SK-N-SH (cell line): ENCODE measurements at regions not wholly inside any gene's neighbourhood (a gene's known extent, or its start where the extent isn't known, plus 50 kb on each side); places are given as distances from the start of the nearest gene placed in this dataset.

Experiments
- CTCF ChIA-PET: fragments of 300-600, 350-600 bp; formaldehyde crosslinking; extraction: SDS; loops from one replicate; lab custom pipeline; 2021; lab: Yijun Ruan, JAX
- POLR2A ChIA-PET: fragments of 350-600 bp; sonication (Branson Sonifier 250); formaldehyde crosslinking; extraction: SDS; loops from one replicate; lab custom pipeline; 2020; ENCODE audit warnings: antibody characterized with exemption, inconsistent platforms; lab: Yijun Ruan, JAX
- DNase-seq: peaks from one replicate; pipeline ENCODE4 v3.0.0; 2012
- H2AFZ ChIP-seq: fragments of 200-600 bp; sonication (generic); 2 replicates; pipeline ENCODE4 v1.8.1; 2016; ENCODE audit warnings: antibody characterized with exemption, mild to moderate bottlenecking, low read depth
- H3F3A ChIP-seq: fragments of 200-600 bp; sonication (generic); replicated peaks from 2 replicates; pipeline ENCODE3; 2016; ENCODE audit warnings: antibody characterized with exemption, mild to moderate bottlenecking; ENCODE audit not compliant: insufficient read depth
- H3K27ac ChIP-seq, 2 experiments: fragments of 200-500 bp in 1 of 2; fragments of 200-600 bp in 1 of 2; sonication (Bioruptor generic) in 1 of 2; sonication (generic), shearing (Covaris generic) in 1 of 2; 2 replicates each; pipeline versions ENCODE4 v1.5.1 to v1.6.1; 2014 to 2016; ENCODE audit warnings: low read depth in 2 of 2, inconsistent platforms in 1 of 2, low read length in 1 of 2, mild to moderate bottlenecking in 1 of 2, mixed read lengths in 1 of 2
- H3K27me3 ChIP-seq: fragments of 200-600 bp; sonication (generic), shearing (Covaris generic); 2 replicates; pipeline ENCODE4 v1.6.1; 2016; ENCODE audit warnings: mixed run types; ENCODE audit not compliant: insufficient read depth
- H3K36me3 ChIP-seq, 2 experiments: fragments of 200-500 bp in 1 of 2; fragments of 200-600 bp in 1 of 2; sonication (Bioruptor generic) in 1 of 2; sonication (generic) in 1 of 2; replicated peaks in 1 of 2; 2 replicates each; pipeline versions ENCODE3 to v1.5.1; 2014 to 2016; ENCODE audit warnings: low read length in 1 of 2, mild to moderate bottlenecking in 1 of 2; ENCODE audit not compliant: insufficient read depth in 2 of 2, control insufficient read depth in 1 of 2
- H3K4me1 ChIP-seq, 2 experiments: fragments of 200-500 bp in 1 of 2; fragments of 200-600 bp in 1 of 2; sonication (Bioruptor generic) in 1 of 2; sonication (generic), shearing (Covaris generic) in 1 of 2; 2 replicates each; pipeline versions ENCODE4 v1.5.1 to v1.6.1; 2014 to 2016; ENCODE audit warnings: low read depth in 1 of 2, low read length in 1 of 2, mixed run types in 1 of 2; ENCODE audit not compliant: insufficient read depth in 2 of 2, control insufficient read depth in 1 of 2
- H3K4me2 ChIP-seq: fragments of 200-600 bp; sonication (generic), shearing (Covaris generic); 2 replicates; pipeline ENCODE4 v1.6.1; 2017; ENCODE audit warnings: mixed run types
- H3K4me3 ChIP-seq, 2 experiments: fragments of 200-500 bp in 1 of 2; fragments of 200-600 bp in 1 of 2; sonication (Bioruptor generic) in 1 of 2; sonication (generic), shearing (Covaris generic) in 1 of 2; 2 replicates each; pipeline versions ENCODE4 v1.5.1 to v1.8.1; 2014 to 2016; ENCODE audit warnings: low read depth in 2 of 2, inconsistent platforms in 1 of 2, low read length in 1 of 2, mild to moderate bottlenecking in 1 of 2, mixed read lengths in 1 of 2, moderate library complexity in 1 of 2
- H3K79me2 ChIP-seq: fragments of 200-600 bp; sonication (generic); 2 replicates; pipeline ENCODE4 v1.8.1; 2017; ENCODE audit warnings: mild to moderate bottlenecking; ENCODE audit not compliant: insufficient read depth
- H3K9ac ChIP-seq: fragments of 200-600 bp; sonication (generic); 2 replicates; pipeline ENCODE4 v1.6.1; 2017; ENCODE audit warnings: mixed run types
- H3K9me2 ChIP-seq: fragments of 200-600 bp; sonication (generic); 2 replicates; pipeline ENCODE4 v1.6.1; 2017; ENCODE audit warnings: mixed run types
- H3K9me3 ChIP-seq: fragments of 200-600 bp; sonication (generic); 2 replicates; pipeline ENCODE4 v1.6.1; 2017; ENCODE audit warnings: mixed run types, mild to moderate bottlenecking, moderate library complexity
- H4K20me1 ChIP-seq: fragments of 200-600 bp; sonication (generic); 2 replicates; pipeline ENCODE4 v1.6.1; 2017; ENCODE audit warnings: mild to moderate bottlenecking, mixed run types; ENCODE audit not compliant: insufficient read depth
- ELF1 ChIP-seq: IDR thresholded peaks from 2 replicates; pipeline ENCODE4 v1.4.0; 2012
- EP300 ChIP-seq, 2 experiments: IDR thresholded peaks; 2 replicates each; pipeline versions ENCODE4 v1.4.0 to v1.6.1; 2012; ENCODE audit warnings: borderline replicate concordance in 1 of 2, low read depth in 1 of 2, low read length in 1 of 2
- FOSL2 ChIP-seq: IDR thresholded peaks from 2 replicates; pipeline ENCODE4 v1.4.0; 2012; ENCODE audit warnings: low read depth, mild to moderate bottlenecking, moderate library complexity, borderline replicate concordance
- FOXJ3 ChIP-seq: sonication (generic); formaldehyde crosslinking; IDR thresholded peaks from 2 replicates; pipeline ENCODE4 v1.5.1; 2020; ENCODE audit warnings: mild to moderate bottlenecking, missing genetic modification reagents
- FOXM1 ChIP-seq: IDR thresholded peaks from 2 replicates; pipeline ENCODE4 v1.4.0; 2012; ENCODE audit warnings: low read depth, mild to moderate bottlenecking
- GABPA ChIP-seq: IDR thresholded peaks from 2 replicates; pipeline ENCODE4 v1.4.0; 2012; ENCODE audit warnings: low read depth, mild to moderate bottlenecking
- GATA2 ChIP-seq: sonication (generic); formaldehyde crosslinking; IDR thresholded peaks from 2 replicates; pipeline ENCODE4 v1.5.0; 2020; ENCODE audit warnings: mild to moderate bottlenecking, missing genetic modification reagents
- MEF2A ChIP-seq: IDR thresholded peaks from 2 replicates; pipeline ENCODE4 v1.4.0; 2012; ENCODE audit warnings: low read depth, borderline replicate concordance
- NFIC ChIP-seq: IDR thresholded peaks from 2 replicates; pipeline ENCODE4 v1.4.0; 2012; ENCODE audit warnings: borderline replicate concordance
- RAD21 ChIP-seq: IDR thresholded peaks from 2 replicates; pipeline ENCODE4 v1.6.1; 2012; ENCODE audit warnings: mild to moderate bottlenecking, low read length
- SIN3A ChIP-seq: IDR thresholded peaks from 2 replicates; pipeline ENCODE4 v1.6.1; 2012; ENCODE audit warnings: low read depth, mild to moderate bottlenecking, low read length, moderate library complexity, borderline replicate concordance
- SMC3 ChIP-seq: IDR thresholded peaks from 2 replicates; pipeline ENCODE4 v1.6.1; 2012; ENCODE audit warnings: low read depth, low read length, improper control_type of control experiment
- TCF12 ChIP-seq: IDR thresholded peaks from 2 replicates; pipeline ENCODE4 v1.4.0; 2012
- TEAD4 ChIP-seq: IDR thresholded peaks from 2 replicates; pipeline ENCODE4 v1.4.0; 2012; ENCODE audit warnings: mild to moderate bottlenecking, borderline replicate concordance; ENCODE audit not compliant: insufficient read depth
- YY1 ChIP-seq: IDR thresholded peaks from 2 replicates; pipeline ENCODE4 v1.4.0; 2012; ENCODE audit warnings: low read depth, mild to moderate bottlenecking
- WGBS: methylation state at CpG from one replicate; pipeline ENCODE4 v1.1.6; 2017; ENCODE audit warnings: low lambda C conversion rate; 5-methylcytosine and 5-hydroxymethylcytosine counted together
- TF ChIP-seq, protein P1 (sequence below): IDR thresholded peaks from 2 replicates; pipeline ENCODE4 v1.4.0; 2012; ENCODE audit warnings: low read depth, borderline replicate concordance
- TF ChIP-seq, protein P2 (sequence below): IDR thresholded peaks from 2 replicates; pipeline ENCODE4 v1.4.0; 2012; ENCODE audit warnings: low read depth
- TF ChIP-seq, protein P3 (sequence below): fragments of 150-350 bp; IDR thresholded peaks from 2 replicates; pipeline ENCODE4 v1.6.1; 2016; ENCODE audit warnings: mild to moderate bottlenecking, low read depth, low read length
- TF ChIP-seq, protein P4 (sequence below): IDR thresholded peaks from 2 replicates; pipeline ENCODE4; 2012

DNA sequence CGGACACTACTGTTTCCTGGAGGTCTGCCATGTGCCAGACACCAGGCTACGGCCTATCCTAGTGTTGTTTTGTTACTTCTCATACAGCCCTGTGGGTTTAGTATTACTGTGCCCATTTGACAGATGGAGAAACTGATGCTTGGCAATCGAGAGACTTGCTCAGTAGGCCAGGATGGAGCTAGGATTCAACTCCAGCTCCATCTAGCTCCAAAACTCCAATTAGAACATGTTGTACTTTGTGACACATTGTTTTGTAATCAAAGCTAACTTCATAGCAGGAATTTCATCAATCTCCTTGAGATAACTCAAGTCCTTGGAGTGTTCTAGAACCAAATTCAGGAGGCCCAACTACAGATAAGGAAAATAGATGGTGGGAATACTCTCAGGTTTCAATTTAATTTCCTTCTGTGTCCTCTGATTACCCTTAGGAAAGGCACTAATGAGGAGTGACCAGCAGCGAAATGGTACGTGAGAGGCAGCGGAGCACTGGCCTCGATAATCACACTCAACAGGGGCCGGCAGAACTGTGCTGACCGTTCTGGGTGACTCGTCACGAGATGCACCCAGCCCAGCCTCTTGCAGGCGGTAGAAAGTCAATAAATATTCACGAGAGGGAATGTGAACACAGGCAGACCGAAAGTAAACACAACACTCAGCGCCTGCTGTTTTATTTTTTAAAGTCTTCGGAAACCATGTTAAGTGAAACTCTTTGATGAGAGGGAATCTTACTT is 269.6 kb upstream of the NEBL start:
- Histone ChIP-seq H3F3A (no peaks in the 10 kb centered on the region), H3K9me3 (no peaks in the 10 kb centered on the region), H3K27ac (no peak overlapping the region), H3K4me1 (peaks cover 0 to 5% of the 10 kb centered on the region in 2 experiments; a peak in 2 of 4 replicates), H2AFZ (no peak overlapping the region)
- whole genome bisulfite sequencing: 88% methylated on average over 16 of the region's 16 CpGs
- CTCF ChIA-PET: no interaction called here
- no peak for DNase-seq
- no peak for TF ChIP-seq FOXJ3
- TF ChIP-seq GATA2: no peak
- TF ChIP-seq TEAD4: no peak
- no peak for TF ChIP-seq RAD21
- no peak for TF ChIP-seq EP300 (IDR thresholded peaks at IDR 0.05; ENCODE audit: borderline replicate concordance in 1 of 2, low read depth in 1 of 2, low read length in 1 of 2)
- TF ChIP-seq, protein P1, sequence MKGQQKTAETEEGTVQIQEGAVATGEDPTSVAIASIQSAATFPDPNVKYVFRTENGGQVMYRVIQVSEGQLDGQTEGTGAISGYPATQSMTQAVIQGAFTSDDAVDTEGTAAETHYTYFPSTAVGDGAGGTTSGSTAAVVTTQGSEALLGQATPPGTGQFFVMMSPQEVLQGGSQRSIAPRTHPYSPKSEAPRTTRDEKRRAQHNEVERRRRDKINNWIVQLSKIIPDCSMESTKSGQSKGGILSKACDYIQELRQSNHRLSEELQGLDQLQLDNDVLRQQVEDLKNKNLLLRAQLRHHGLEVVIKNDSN: no peak
- TF ChIP-seq, protein P2, sequence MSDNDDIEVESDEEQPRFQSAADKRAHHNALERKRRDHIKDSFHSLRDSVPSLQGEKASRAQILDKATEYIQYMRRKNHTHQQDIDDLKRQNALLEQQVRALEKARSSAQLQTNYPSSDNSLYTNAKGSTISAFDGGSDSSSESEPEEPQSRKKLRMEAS: no peak
- TF ChIP-seq, protein P3, sequence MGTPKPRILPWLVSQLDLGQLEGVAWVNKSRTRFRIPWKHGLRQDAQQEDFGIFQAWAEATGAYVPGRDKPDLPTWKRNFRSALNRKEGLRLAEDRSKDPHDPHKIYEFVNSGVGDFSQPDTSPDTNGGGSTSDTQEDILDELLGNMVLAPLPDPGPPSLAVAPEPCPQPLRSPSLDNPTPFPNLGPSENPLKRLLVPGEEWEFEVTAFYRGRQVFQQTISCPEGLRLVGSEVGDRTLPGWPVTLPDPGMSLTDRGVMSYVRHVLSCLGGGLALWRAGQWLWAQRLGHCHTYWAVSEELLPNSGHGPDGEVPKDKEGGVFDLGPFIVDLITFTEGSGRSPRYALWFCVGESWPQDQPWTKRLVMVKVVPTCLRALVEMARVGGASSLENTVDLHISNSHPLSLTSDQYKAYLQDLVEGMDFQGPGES: no peak
- no peak for TF ChIP-seq YY1
- no peak for TF ChIP-seq NFIC
- TF ChIP-seq FOXM1: no peak
- TF ChIP-seq MEF2A: no peak
- TF ChIP-seq TCF12: no peak
- TF ChIP-seq SIN3A: no peak
- TF ChIP-seq GABPA: no peak
- TF ChIP-seq, protein P4, sequence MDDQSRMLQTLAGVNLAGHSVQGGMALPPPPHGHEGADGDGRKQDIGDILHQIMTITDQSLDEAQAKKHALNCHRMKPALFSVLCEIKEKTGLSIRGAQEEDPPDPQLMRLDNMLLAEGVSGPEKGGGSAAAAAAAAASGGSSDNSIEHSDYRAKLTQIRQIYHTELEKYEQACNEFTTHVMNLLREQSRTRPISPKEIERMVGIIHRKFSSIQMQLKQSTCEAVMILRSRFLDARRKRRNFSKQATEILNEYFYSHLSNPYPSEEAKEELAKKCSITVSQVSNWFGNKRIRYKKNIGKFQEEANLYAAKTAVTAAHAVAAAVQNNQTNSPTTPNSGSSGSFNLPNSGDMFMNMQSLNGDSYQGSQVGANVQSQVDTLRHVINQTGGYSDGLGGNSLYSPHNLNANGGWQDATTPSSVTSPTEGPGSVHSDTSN: no peak
- TF ChIP-seq FOSL2: no peak
- no peak for TF ChIP-seq ELF1
- no peak for TF ChIP-seq SMC3
- TF ChIP-seq, all 33 proteins: peak for 0
- Histone ChIP-seq H3K27me3 (no peaks in the 10 kb centered on the region), H3K79me2 (no peaks in the 10 kb centered on the region), H3K9ac (no peak overlapping the region), H4K20me1 (no peaks in the 10 kb centered on the region), H3K36me3 (no peaks in the 10 kb centered on the region), H3K4me3 (no peak overlapping the region), H3K9me2 (no peaks in the 10 kb centered on the region), H3K4me2 (no peak overlapping the region)
- POLR2A ChIA-PET: no interaction called here
